Hepatocyte (in vitro differentiated cells): ENCODE measurements at regions not wholly inside any gene's neighbourhood (a gene's known extent, or its start where the extent isn't known, plus 50 kb on each side); places are given as distances from the start of the nearest gene placed in this dataset.

Source experiments
- CTCF ChIP-seq: fragments of 200-600 bp; sonication (generic); IDR thresholded peaks from 2 replicates; pipeline ENCODE4 v1.5.1; 2016; ENCODE audit warnings: antibody characterized with exemption, mild to moderate bottlenecking; ENCODE audit not compliant: poor library complexity
- EZH2 ChIP-seq: fragments of 200-600 bp; sonication (generic); IDR thresholded peaks from 2 replicates; pipeline ENCODE4 v1.6.1; 2016; ENCODE audit warnings: antibody characterized with exemption, mild to moderate bottlenecking, borderline replicate concordance
- EZH2phosphoT487 ChIP-seq: fragments of 200-600 bp; sonication (generic); IDR thresholded peaks from one replicate; pipeline ENCODE4 v1.6.1; 2018; ENCODE audit warnings: antibody characterized with exemption, mild to moderate bottlenecking, low read depth, moderate library complexity; ENCODE audit not compliant: unreplicated experiment, severe bottlenecking

DNA sequence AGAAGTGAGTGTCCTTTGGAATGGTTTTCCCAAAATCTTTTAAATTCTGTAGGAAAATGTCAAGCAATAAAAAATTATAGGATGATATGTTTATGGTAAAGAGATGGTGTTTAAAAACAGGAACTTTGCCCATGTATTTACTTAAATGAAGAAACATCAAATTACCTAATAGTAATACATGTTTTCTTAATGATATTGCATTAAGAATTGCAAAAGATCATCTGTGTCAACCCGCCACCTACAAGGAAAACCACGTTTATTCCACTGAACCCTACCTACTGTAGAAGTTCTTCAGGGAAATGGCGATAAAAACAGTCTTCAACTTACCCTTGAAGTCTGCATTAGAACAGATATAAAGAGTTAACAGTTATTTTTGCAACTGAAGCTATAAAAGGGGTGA, 67.2 kb upstream of the NDP start:
- TF ChIP-seq EZH2phosphoT487 (no peak), CTCF (no peak), EZH2 (no peak)
